ENCODE measurements at regions not wholly inside any gene's neighbourhood (a gene's known extent, or its start where the extent isn't known, plus 50 kb on each side); places are given as distances from the start of the nearest gene placed in this dataset.

DNA sequence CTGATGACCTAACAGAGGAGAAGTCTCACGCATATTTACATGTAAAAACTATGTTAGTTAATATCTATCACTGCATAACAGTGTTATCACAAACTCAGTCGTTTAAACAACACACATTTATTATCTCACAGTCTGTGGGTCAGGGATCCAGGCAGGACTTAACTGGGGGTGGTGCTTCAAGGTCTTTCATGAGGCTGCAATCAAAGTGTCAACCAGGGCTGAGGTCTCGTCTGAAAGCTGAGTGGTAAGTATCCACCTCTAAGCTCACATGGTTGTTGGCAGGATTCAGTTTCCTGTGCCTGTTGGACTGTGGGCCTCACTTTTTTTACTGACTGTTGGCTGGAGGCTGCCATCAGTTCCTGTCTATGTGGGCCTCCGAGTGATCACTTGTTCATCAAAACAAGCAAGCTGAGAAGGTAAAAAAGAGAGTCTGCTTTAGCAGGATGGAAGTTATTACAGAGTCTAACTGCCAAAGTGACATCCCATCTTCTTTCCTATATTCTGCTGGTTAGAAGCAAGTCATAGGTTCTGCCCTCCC, 188.6 kb downstream of the CARTPT start:
- TF ChIP-seq POLR2A (IDR thresholded peaks at IDR 0.05; ENCODE audit: low read depth, low read length) (no peak), POLR2AphosphoS5 (IDR thresholded peaks at IDR 0.05; ENCODE audit: low read depth, low read length) (no peak), TAF1 (IDR thresholded peaks at IDR 0.05; ENCODE audit: borderline replicate concordance, low read depth, low read length) (no peak)
